Upper lobe of left lung (tissue), 6 donors: ENCODE measurements at regions not wholly inside any gene's neighbourhood (a gene's known extent, or its start where the extent isn't known, plus 50 kb on each side); places are given as distances from the start of the nearest gene placed in this dataset.

Experiments used
- ATAC-seq, 2 donors: fragments of 200-7000 bp; cut with Tn5 transposase; one replicate each; pipeline ENCODE4 v1.9.1; 2022; ENCODE audit warnings: mild to moderate bottlenecking in 2 of 2, moderate library complexity in 2 of 2; ENCODE audit not compliant: low FRiP score in 2 of 2
- DNase-seq, 2 donors: peaks; one replicate each; pipeline ENCODE4 v3.0.0-alpha.2; 2019 to 2020
- H3K27ac ChIP-seq, 4 donors: fragments of 200-600 bp; sonication (generic); one replicate each; pipeline ENCODE4 v1.5.1; 2016 to 2019
- H3K27me3 ChIP-seq, 4 donors: fragments of 200-600 bp; sonication (generic); one replicate each; pipeline ENCODE4 v1.5.1; 2017 to 2019
- H3K36me3 ChIP-seq, 4 donors: fragments of 200-600 bp; sonication (generic); one replicate each; pipeline ENCODE4 v1.5.1; 2016 to 2019
- H3K4me1 ChIP-seq, 4 donors: fragments of 200-600 bp; sonication (generic); one replicate each; pipeline ENCODE4 v1.5.1; 2018 to 2019
- H3K4me3 ChIP-seq, 4 donors: fragments of 200-600 bp; sonication (generic); one replicate each; pipeline ENCODE4 v1.5.1; 2017 to 2019; ENCODE audit warnings: mild to moderate bottlenecking in 2 of 4, moderate library complexity in 1 of 4
- H3K9me3 ChIP-seq, 4 donors: fragments of 200-600 bp; sonication (generic); one replicate each; pipeline ENCODE4 v1.5.1; 2018 to 2019
- EP300 ChIP-seq, 4 donors: sonication (generic); formaldehyde crosslinking; IDR thresholded peaks; one replicate each; pipeline ENCODE4 v1.5.1; 2017; ENCODE audit warnings: antibody characterized with exemption in 4 of 4, control low read depth in 2 of 4
- POLR2A ChIP-seq, 4 donors: fragments of 450-650 bp; IDR thresholded peaks; one replicate each; pipeline ENCODE4 v1.5.1; 2016 to 2017; ENCODE audit warnings: antibody characterized with exemption in 4 of 4, mild to moderate bottlenecking in 2 of 4
- POLR2AphosphoS5 ChIP-seq, 2 donors: sonication (generic); formaldehyde crosslinking; IDR thresholded peaks; one replicate each; pipeline ENCODE4 v1.5.1; 2017; ENCODE audit warnings: antibody characterized with exemption in 2 of 2
- WGBS, 2 donors: methylation state at CpG; one replicate each; pipeline ENCODE4 v1.1.5; 2017 to 2018; 5-methylcytosine and 5-hydroxymethylcytosine counted together
- TF ChIP-seq, protein P1 (sequence below), 6 experiments: fragments of 450-650 bp in 4 of 6; fragments of 200-600 bp in 2 of 6; sonication (generic) in 2 of 6; IDR thresholded peaks; one replicate each; pipeline ENCODE4 v1.5.1; 2016 to 2019; ENCODE audit warnings: antibody characterized with exemption in 6 of 6
- donor health status: DM: no; HTN: no; CAD: no; lungs with moderate emphysema.
- donor health status: DM: no; HTN: yes; CAD: no; lungs with severe emphysema.

DNA sequence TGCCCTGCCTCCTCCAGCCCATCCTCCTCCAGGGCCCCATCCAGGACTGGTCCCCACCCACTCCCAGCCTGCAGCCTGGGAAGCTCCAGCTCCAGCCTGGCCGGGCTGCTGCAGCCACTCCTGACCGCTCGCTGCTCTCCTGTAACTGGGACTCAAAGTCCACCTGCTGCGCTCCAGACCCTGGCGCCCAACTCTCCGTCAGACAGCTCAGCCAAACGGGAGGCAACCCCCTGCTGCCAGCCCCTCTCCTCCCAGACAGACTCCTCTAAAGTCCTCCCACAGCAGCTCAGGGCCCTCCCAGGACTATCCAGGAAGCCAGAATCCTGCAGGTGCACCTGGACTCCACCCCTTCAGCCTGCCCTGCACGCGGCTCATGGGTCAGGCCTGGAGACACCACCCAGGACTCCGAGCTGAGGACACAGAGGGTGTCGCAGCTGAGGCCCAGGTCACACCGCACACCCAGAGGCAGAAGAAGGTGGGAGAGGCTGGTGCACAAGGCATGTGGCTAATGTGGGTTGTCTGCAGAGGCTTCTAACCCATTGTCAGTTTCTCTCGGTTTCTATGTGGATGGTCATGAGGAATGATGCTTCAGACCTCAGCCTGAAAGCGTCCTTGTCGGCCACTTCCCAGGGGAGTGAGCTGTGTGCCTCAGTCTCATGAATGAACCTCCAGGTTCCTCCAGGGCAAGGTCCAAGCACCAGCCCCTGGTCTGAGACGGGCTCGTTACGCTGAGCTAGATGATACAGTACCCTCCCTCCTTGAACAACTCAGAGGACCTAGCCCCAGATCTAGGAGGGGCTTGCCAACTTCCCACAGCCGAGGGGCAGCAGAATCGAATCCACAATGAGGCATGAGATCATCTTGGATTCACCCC, 1514.8 kb downstream of the TBC1D22A start:
- Histone ChIP-seq H3K27ac (no peak overlapping the region), H3K9me3 (no peaks in the 10 kb centered on the region), H3K36me3 (no peaks in the 10 kb centered on the region), H3K4me3 (no peak overlapping the region), H3K27me3 (no peaks in the 10 kb centered on the region), H3K4me1 (no peaks in the 10 kb centered on the region)
- ATAC-seq (no peak), DNase-seq (no peak)
- 80 to 90% methylated on average over 7 to 19 of the region's 20 CpGs for WGBS, 2 donors
- TF ChIP-seq POLR2AphosphoS5 (IDR thresholded peaks at IDR 0.05): no peak
- no peak for TF ChIP-seq EP300 (IDR thresholded peaks at IDR 0.05)
- TF ChIP-seq, protein P1, sequence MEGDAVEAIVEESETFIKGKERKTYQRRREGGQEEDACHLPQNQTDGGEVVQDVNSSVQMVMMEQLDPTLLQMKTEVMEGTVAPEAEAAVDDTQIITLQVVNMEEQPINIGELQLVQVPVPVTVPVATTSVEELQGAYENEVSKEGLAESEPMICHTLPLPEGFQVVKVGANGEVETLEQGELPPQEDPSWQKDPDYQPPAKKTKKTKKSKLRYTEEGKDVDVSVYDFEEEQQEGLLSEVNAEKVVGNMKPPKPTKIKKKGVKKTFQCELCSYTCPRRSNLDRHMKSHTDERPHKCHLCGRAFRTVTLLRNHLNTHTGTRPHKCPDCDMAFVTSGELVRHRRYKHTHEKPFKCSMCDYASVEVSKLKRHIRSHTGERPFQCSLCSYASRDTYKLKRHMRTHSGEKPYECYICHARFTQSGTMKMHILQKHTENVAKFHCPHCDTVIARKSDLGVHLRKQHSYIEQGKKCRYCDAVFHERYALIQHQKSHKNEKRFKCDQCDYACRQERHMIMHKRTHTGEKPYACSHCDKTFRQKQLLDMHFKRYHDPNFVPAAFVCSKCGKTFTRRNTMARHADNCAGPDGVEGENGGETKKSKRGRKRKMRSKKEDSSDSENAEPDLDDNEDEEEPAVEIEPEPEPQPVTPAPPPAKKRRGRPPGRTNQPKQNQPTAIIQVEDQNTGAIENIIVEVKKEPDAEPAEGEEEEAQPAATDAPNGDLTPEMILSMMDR (IDR thresholded peaks at IDR 0.05): no peak

DNA sequence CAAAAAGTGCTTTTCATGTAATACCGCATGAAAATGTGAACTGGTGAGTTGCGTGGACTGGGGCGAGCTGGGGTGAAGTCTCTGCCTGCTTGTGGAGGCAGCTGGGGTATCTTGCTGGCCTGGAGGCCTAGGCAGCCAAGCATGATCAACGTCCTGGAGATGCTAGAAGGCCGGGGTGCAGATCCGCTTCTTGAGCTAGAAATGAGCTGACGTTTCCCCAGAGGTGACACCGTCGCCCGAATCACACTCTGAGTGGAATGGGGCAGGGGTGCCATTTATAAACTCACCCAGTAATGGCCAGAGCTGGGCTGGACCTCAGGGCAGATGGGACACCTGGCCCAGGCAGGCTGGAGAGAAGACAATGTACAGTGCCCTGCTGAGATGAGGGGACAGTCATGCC, 1513.0 kb downstream of the TBC1D22A start:
- Histone ChIP-seq H3K36me3 (no peaks in the 10 kb centered on the region), H3K4me3 (no peak overlapping the region), H3K4me1 (no peaks in the 10 kb centered on the region), H3K9me3 (no peaks in the 10 kb centered on the region), H3K27me3 (no peaks in the 10 kb centered on the region), H3K27ac (no peak overlapping the region)
- ATAC-seq: no peak
- DNase-seq: no peak
- TF ChIP-seq POLR2AphosphoS5 (IDR thresholded peaks at IDR 0.05): no peak
- TF ChIP-seq, protein P1 (IDR thresholded peaks at IDR 0.05): no peak
- 92 to 96% methylated on average over 10 of the region's 10 CpGs for WGBS, 2 donors

DNA sequence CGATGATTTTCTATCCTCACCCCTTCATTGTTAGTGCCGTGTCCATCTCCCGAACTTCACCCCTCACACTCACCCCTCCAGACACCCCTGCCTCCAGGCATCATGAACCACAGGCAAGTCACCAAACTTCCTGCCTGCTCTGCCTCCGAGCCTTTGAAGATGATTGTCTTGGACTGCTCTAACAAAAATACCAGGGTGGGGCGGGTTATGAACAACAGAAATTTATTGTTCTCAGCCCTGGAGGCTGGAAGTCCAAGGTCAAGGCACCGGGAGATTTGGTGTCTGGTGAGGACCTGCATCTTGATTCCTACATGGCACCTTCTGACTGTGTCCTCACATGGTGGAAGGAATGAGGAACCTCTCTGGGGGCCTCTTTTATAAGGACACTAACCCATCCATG, 1508.3 kb downstream of the TBC1D22A start:
- 66 to 76% methylated on average over 6 of the region's 6 CpGs for WGBS, 2 donors
- H3K9me3 ChIP-seq: no peaks in the 10 kb centered on the region
- no peak for DNase-seq
- no peak for ATAC-seq
- no peaks in the 10 kb centered on the region for H3K27me3 ChIP-seq
- no peak overlapping the region for H3K27ac ChIP-seq
- H3K4me1 ChIP-seq: no peaks in the 10 kb centered on the region
- TF ChIP-seq POLR2A (IDR thresholded peaks at IDR 0.05) (no peak), EP300 (IDR thresholded peaks at IDR 0.05) (no peak), POLR2AphosphoS5 (IDR thresholded peaks at IDR 0.05) (no peak)
- TF ChIP-seq, protein P1 (IDR thresholded peaks at IDR 0.05): no peak
- no peaks in the 10 kb centered on the region for H3K36me3 ChIP-seq
- no peak overlapping the region for H3K4me3 ChIP-seq

DNA sequence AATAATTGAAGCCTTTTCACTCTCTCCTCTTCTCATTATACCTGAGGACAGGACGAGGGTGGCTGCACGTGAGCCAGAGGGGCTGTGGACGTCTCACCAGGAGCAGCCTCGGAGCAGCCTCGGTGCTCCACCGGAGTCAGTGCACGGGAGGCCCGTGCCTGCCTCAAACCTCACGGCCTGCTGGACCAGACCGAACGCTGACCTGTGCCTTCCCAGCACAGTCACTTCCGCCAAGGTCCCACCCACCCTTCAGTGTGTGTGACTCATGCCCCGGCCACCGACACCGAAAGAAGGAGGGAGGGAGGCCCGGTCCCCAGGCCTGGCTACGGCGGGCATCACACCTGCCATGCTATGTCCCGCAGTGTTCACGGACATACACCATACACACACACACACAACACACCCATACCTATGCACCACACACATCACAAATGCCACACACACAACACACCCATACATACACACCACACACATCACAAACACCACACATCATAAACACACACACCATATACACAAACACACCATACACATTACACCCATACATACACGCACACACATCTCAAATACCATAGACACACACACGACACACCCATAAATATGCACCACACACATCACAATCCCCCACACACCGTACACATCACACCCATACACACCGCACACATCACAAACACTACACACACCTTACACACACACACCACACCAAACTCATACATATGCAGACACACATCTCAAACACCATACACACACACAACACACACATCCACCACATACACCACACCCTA, 1506.5 kb downstream of the TBC1D22A start:
- H3K27ac ChIP-seq: no peak overlapping the region
- H3K9me3 ChIP-seq: no peaks in the 10 kb centered on the region
- WGBS, 2 donors: 64 to 89% methylated on average over 21 to 24 of the region's 24 CpGs
- DNase-seq (peak; percentile 68 to 84), ATAC-seq (peak; percentile 38 to 85)
- no peaks in the 10 kb centered on the region for H3K27me3 ChIP-seq
- no peaks in the 10 kb centered on the region for H3K36me3 ChIP-seq
- no peak for TF ChIP-seq POLR2AphosphoS5 (IDR thresholded peaks at IDR 0.05)
- no peak for TF ChIP-seq POLR2A (IDR thresholded peaks at IDR 0.05)
- peak in 1 of 4 donors; percentile 30 for TF ChIP-seq EP300 (IDR thresholded peaks at IDR 0.05)
- H3K4me1 ChIP-seq: no peaks in the 10 kb centered on the region
- no peak overlapping the region for H3K4me3 ChIP-seq

DNA sequence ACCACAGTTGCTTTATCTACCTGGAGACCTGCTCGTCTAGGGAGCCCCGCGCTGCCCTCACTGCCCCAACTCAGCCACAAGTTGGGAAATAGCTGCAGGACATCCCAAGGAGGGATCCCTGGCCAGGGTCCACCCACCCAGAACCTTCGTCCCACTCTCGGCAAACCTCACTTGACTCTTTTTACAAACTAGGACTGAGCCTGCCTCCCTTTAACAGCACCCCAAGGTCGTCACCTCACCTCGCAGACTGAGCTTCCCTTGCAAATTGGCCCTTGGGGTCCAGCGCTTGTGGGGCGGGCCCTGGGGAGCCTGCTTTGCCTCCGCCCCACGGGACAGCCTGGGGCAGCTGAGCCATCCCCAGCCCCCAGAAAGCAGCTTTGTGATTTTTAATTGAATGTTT, 1505.8 kb downstream of the TBC1D22A start:
- TF ChIP-seq, protein P1 (IDR thresholded peaks at IDR 0.05): no peak
- TF ChIP-seq EP300 (IDR thresholded peaks at IDR 0.05): no peak
- TF ChIP-seq POLR2AphosphoS5 (IDR thresholded peaks at IDR 0.05): no peak
- no peak for TF ChIP-seq POLR2A (IDR thresholded peaks at IDR 0.05)
- ATAC-seq: no peak
- WGBS, 2 donors: 74 to 82% methylated on average over 11 of the region's 11 CpGs
- Histone ChIP-seq H3K27me3 (no peaks in the 10 kb centered on the region), H3K9me3 (no peaks in the 10 kb centered on the region), H3K36me3 (no peaks in the 10 kb centered on the region), H3K27ac (no peak overlapping the region), H3K4me3 (no peak overlapping the region), H3K4me1 (no peaks in the 10 kb centered on the region)
- DNase-seq: no peak
